CD4-positive, alpha-beta T cell treated with Interleukin-15 for 1 hour (primary cell): ENCODE measurements at regions not wholly inside any gene's neighbourhood (a gene's known extent, or its start where the extent isn't known, plus 50 kb on each side); places are given as distances from the start of the nearest gene placed in this dataset.
"Not testable (repeated sequence)": the region's sequence is repeated elsewhere in the genome, so short reads cannot be mapped to it uniquely, and the experiment has no call there.

ENCODE experiments used
- DNase-seq: peaks from one replicate; pipeline ENCODE4 v3.0.0-alpha.2; 2020

DNA sequence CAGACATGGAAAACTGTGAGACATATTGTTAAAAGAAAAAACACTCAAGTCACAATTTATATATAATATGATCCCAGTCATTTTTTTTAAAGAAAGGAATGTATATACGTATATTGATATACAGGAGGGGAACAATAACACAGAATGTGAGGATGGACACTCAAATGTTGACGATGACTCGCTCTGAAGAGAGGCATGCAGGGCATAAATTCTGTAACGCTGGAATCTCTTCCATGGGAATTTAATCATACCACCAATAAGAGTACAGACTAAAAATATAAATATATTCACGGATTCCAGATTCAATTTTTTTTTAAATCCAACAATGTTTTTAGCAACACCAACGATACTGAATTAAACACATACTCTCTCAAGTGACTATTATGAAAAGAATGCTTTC, 106.9 kb upstream of the CCDC28A start:
- DNase-seq = no peak

DNA sequence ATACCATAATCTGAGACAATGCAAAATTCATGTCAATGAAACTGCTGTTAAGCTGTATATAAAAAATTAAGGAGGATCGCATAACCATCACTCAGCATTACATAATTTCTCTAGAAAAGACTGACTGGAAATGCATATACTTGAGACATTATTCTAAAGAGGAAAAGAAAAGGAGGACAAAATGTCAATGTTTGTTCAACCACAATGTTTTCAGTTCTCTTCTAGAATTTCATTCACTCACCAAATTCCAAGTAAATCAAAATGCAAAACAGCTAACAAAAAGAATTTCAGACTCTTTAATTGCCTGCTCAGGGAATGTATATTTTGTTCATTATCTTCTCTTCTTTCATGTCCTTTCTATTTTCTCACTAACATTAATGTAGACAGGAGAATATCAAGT, 106.2 kb upstream of the CCDC28A start:
- no peak for DNase-seq

GRCh38 chr6:138671351-138671750, 102.2 kb upstream of the CCDC28A start:
- DNase-seq = no peak

- no peak for DNase-seq
These were observed 100.1 kb upstream of the CCDC28A start for GRCh38 chr6:138673346-138674014.

DNA sequence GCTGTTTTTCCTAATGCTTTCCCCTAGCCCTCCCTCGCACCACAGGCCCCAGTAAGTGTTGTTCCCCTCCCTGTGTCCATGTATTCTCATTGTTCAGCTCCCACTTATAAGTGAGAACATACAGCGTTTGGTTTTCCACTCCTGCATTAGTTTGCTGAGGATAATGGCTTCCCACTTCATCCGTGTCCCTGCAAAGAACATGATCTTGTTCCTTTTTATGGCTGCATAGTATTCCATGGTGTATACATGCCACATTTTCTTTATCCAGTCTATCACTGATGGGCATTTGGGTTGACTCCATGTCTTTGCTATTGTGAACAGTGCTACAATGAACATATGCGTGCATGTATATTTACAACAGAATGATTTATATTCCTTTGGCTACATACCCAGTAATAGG, 99.1 kb upstream of the CCDC28A start:
- DNase-seq = not testable (repeated sequence)

DNA sequence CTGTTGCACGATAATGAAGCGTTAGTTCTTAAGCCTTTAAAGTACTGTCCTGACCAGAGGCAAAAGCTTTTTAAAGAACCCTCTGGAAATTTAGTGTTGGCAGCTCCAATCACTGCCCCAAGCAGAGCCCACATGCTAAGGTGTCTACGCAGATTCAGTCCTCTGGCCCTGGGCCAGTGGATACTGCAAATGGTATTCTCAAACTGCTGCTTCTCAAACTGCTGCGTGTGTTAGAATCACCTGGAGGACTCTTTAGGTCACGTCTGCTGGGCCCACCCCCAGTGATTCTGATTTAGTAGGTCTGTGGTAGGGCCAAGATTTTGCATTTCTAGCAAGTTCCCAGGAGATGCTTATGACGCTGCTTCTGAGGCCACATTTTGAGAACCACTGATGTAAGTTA, 96.0 kb upstream of the CCDC28A start:
- no peak for DNase-seq

- no peak for DNase-seq
These were observed 95.4 kb upstream of the CCDC28A start for GRCh38 chr6:138678168-138678567.

GRCh38 chr6:138680085-138680484, 93.5 kb upstream of the CCDC28A start:
- DNase-seq = no peak

DNA sequence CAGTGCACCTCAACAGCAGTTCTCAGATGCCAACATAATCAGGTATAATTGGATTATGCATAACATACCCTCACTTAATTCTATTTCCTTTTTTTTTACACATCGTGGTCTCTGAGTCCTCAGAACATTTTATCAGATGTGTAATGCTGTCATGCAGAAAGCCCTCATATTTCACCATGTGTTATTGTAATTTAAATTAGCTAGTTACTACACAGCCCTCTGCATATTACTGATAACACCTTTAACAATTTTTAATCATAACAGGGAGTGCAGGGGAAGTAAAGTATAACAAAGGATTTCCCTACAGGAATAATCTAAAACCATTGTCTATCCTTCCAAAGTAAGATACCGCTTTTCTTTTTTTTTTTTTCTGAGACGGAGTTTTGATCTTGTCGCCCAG, 91.9 kb upstream of the CCDC28A start:
- no peak for DNase-seq

DNA sequence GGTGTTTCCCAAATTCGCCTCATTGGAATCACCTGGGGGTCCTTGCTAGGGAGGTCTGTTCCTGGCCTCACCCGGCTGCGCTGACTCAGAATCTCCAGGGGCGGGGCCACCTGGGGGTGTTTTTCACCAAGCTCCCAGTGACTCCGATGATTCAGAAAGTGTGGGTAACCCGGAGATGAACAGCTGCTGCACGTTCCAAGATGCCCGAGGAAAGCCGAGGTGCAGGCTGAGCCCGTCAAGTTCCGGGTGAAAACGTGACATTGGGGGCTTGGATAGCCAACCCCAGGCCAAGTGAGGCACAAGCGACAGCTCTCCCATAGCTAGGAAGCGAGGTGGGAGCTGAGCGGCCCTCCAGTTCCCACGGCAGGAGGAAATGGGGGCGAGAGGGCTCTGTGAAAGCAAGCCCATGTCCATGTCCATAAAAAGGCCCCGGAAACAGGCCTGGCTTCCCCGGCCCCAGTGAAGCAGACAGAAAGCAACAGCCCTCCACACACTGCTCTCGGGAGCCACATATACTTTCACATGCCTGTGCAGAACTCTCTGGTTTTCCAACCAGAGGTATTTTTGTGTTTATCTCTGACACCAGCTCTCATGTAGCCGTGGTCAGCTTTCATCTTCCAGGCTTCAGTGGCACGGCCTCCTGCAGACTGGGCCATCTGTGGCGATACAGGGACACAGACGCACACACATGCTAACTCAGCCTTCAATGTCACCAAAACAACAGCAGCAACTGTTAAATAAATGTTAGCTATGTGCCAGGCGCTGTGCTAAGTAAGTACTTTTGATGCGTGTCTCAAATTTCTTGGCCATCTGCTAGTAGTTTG, 90.7 kb upstream of the CCDC28A start:
- DNase-seq = no peak

DNA sequence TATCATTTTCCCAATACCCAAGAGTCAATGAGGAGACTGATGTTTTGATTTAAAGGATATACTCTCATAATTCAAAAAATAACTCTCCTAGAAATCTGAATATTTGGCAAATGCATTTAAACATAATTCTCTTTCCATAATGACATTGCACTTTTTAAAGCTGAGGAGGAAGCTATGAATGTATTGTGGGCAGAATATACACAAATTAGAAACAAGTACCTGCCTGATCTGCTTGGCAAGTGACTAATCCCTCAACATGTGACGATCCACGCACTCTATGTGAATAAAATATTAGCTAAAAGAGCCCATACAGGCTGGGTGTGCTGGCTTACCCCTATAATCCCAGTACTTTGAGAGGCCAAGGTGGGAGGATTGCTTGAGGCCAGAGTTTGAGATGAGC, 88.3 kb upstream of the CCDC28A start:
- DNase-seq = no peak

DNA sequence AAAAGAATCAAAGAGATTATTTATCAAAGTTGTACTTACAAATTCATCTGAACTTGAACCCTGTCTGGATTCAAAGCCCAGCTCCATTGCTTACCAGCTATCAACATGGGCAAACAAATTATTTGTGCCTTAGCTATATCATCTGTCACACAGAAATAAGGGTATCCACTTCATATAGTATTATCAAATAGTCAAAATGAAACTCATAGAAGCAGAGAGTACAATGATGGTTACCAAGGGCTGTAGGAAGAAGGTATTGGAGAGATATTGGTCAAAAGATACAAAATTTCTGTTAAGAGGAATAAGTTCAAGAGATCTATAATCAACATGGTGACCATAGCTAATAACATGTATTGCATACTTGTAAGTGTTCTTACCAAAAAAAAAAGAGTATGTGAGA, 87.8 kb upstream of the CCDC28A start:
- no peak for DNase-seq

- DNase-seq = no peak
These were observed 85.0 kb upstream of the CCDC28A start for GRCh38 chr6:138688580-138688979.

DNA sequence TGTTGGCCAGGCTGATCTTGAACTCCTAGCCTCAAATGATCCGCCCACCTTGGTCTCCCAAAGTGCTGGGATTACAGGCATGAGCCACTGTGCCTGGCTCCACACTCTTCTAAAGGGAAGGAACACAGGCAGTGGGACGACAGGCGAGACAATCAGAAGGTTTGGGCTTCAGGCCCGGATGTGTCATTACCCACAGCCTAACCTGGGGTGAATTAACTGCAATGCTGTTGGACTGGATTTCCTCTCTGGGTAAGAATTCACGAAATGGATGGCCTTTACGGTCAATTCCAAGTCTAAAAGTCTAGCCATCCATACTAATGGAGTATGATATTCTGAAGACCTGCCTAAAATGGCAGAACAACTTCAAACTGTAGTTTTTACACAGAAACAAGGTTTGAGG, 83.7 kb upstream of the CCDC28A start:
- DNase-seq = no peak

- no peak for DNase-seq
These were observed 82.5 kb upstream of the CCDC28A start for GRCh38 chr6:138690975-138691594.

DNA sequence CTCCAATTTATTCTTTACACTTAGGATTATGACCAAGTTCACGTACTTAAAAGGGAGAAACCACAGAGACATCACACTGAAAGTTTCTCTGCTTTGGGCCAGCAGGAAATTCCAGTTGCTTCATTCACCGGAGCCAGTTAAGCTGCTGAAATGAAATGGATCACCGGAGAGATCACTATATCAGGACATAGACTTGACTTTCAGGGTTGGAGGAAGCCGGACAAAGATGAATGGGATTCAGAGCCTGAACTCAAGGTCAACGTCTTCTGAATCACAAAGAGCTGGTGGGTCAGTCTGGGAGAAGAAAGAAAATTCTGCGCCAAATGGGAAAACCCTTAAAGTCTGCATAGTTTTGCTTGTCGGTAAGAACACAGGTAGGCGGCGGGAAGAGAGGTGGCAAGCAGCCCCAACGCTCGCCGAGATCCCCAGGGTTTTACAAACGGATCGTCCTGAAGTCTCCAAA, 81.9 kb upstream of the CCDC28A start:
- DNase-seq = no peak

GRCh38 chr6:138692058-138692977, 81.3 kb upstream of the CCDC28A start:
- DNase-seq = peak; percentile 50

- peak; percentile 21 for DNase-seq
These were observed 80.3 kb upstream of the CCDC28A start for GRCh38 chr6:138692978-138693909.

GRCh38 chr6:138695193-138695592, 78.4 kb upstream of the CCDC28A start:
- DNase-seq = no peak

DNA sequence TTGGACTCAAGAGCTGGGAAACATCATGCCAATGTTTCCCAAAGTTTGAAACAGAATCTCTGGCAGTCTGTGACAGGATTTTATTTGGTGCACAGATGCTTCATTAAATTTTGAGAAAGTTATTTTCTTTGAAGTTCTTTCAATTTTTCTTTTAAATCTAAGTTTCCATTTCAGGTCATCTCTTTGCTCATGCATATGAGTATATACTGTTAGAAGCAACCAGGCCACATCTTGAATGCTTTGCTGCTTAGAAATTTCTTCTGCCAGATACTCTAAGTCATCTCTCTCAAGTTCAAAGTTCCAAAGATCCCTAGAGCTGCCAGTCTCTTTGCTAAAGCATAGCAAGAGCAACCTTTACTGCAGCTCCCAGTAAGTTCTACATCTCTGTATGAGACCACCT, 59.1 kb upstream of the CCDC28A start:
- DNase-seq = no peak

- no peak for DNase-seq
These were observed 57.6 kb upstream of the CCDC28A start for GRCh38 chr6:138716013-138716412.
